Neural progenitor cell (in vitro differentiated cells): ENCODE measurements at regions not wholly inside any gene's neighbourhood (a gene's known extent, or its start where the extent isn't known, plus 50 kb on each side); places are given as distances from the start of the nearest gene placed in this dataset.

Experiments
- DNase-seq: peaks from one replicate; pipeline ENCODE4 v3.0.0-alpha.2; 2016; ENCODE audit warnings: low spot score
- H2AFZ ChIP-seq: fragments of 200-600 bp; sonication (generic); replicated peaks from 2 replicates; pipeline ENCODE4 v1.6.1; 2016; ENCODE audit warnings: antibody characterized with exemption
- H3F3A ChIP-seq: fragments of 200-600 bp; sonication (generic); 2 replicates; pipeline ENCODE4 v1.6.1; 2016; ENCODE audit warnings: antibody characterized with exemption, low read depth
- H3K27ac ChIP-seq: fragments of 200-600 bp; sonication (generic); 2 replicates; pipeline ENCODE4 v1.5.1; 2016; ENCODE audit warnings: mild to moderate bottlenecking
- H3K27me3 ChIP-seq: fragments of 200-600 bp; sonication (generic); 2 replicates; pipeline ENCODE4 v1.6.1; 2016; ENCODE audit warnings: mild to moderate bottlenecking, moderate library complexity
- H3K36me3 ChIP-seq: fragments of 200-600 bp; sonication (generic); 2 replicates; pipeline ENCODE4 v1.5.1; 2016
- H3K4me1 ChIP-seq: fragments of 200-600 bp; sonication (generic); 2 replicates; pipeline ENCODE4 v1.6.1; 2016; ENCODE audit warnings: mixed run types
- H3K4me2 ChIP-seq: fragments of 200-600 bp; sonication (generic); 2 replicates; pipeline ENCODE4 v1.6.1; 2016
- H3K4me3 ChIP-seq: fragments of 200-600 bp; sonication (generic); 2 replicates; pipeline ENCODE4 v1.5.1; 2016
- H3K79me2 ChIP-seq: fragments of 200-600 bp; sonication (generic); 2 replicates; pipeline ENCODE4 v1.6.1; 2016; ENCODE audit warnings: low read depth
- H3K9ac ChIP-seq: fragments of 200-600 bp; sonication (generic); 2 replicates; pipeline ENCODE4 v1.6.1; 2016
- H3K9me3 ChIP-seq: fragments of 200-600 bp; sonication (generic); 2 replicates; pipeline ENCODE4 v1.5.1; 2016; ENCODE audit warnings: low read depth
- H4K20me1 ChIP-seq: fragments of 200-600 bp; sonication (generic); 2 replicates; pipeline ENCODE4 v1.6.1; 2016; ENCODE audit warnings: low read depth
- H3K27ac Mint-ChIP-seq: 3 replicates; pipeline ENCODE4 v1.8.0; 2021; ENCODE audit warnings: mixed read lengths
- H3K27me3 Mint-ChIP-seq: 2 replicates; pipeline ENCODE4 v1.8.0; 2022; ENCODE audit warnings: low read depth, mild to moderate bottlenecking, inconsistent platforms, moderate library complexity, mixed read lengths; ENCODE audit not compliant: insufficient read depth
- H3K36me3 Mint-ChIP-seq: 3 replicates; pipeline ENCODE4 v1.8.0; 2021; ENCODE audit warnings: mixed read lengths
- H3K4me1 Mint-ChIP-seq: 3 replicates; pipeline ENCODE4 v1.8.0; 2021; ENCODE audit warnings: mixed read lengths
- H3K4me3 Mint-ChIP-seq: 3 replicates; pipeline ENCODE4 v1.8.0; 2021; ENCODE audit warnings: mild to moderate bottlenecking, moderate library complexity, mixed read lengths
- H3K9me3 Mint-ChIP-seq: 3 replicates; pipeline ENCODE4 v1.8.0; 2020; ENCODE audit warnings: mixed read lengths
- CTCF ChIP-seq: fragments of 200-600 bp; sonication (generic); IDR thresholded peaks from 2 replicates; pipeline ENCODE4 v1.5.1; 2017; ENCODE audit warnings: antibody characterized with exemption, mild to moderate bottlenecking
- EZH2 ChIP-seq: fragments of 200-600 bp; sonication (generic); IDR thresholded peaks from 2 replicates; pipeline ENCODE4 v1.6.1; 2017; ENCODE audit warnings: antibody characterized with exemption, mild to moderate bottlenecking, moderate library complexity
- EZH2phosphoT487 ChIP-seq: fragments of 200-600 bp; sonication (generic); IDR thresholded peaks from 2 replicates; pipeline ENCODE4 v1.6.1; 2017; ENCODE audit warnings: antibody characterized with exemption

GRCh38 chr6:145238787-145239186, 496.5 kb downstream of the EPM2A start:
- TF ChIP-seq EZH2phosphoT487, result no peak
- no peak for TF ChIP-seq CTCF
- no peak for TF ChIP-seq EZH2
- Mint-ChIP-seq H3K4me1 (peaks cover 11% of the 10 kb centered on the region), H3K9me3 (peaks cover 1% of the 10 kb centered on the region), H3K36me3 (no peaks in the 10 kb centered on the region), H3K27ac (no peak overlapping the region), H3K4me3 (no peak overlapping the region), H3K27me3 (peaks cover 2% of the 10 kb centered on the region)
- no peak overlapping the region for H3K4me3 ChIP-seq
- H3K27ac ChIP-seq, result no peak overlapping the region
- peaks cover 17% of the 10 kb centered on the region for H3K4me1 ChIP-seq
- DNase-seq, result no peak
- H3K9me3 ChIP-seq, result no peaks in the 10 kb centered on the region
- H3K4me2 ChIP-seq, result no peak overlapping the region
- H3K9ac ChIP-seq, result no peak overlapping the region
- no peaks in the 10 kb centered on the region for H4K20me1 ChIP-seq
- H2AFZ ChIP-seq, result peak overlapping the region; percentile 63
- no peaks in the 10 kb centered on the region for H3K79me2 ChIP-seq
- H3K36me3 ChIP-seq, result no peaks in the 10 kb centered on the region
- no peaks in the 10 kb centered on the region for H3K27me3 ChIP-seq
- H3F3A ChIP-seq, result peaks cover 4% of the 10 kb centered on the region

GRCh38 chr6:145241039-145241438, 494.3 kb downstream of the EPM2A start:
- Histone ChIP-seq H3F3A (no peaks in the 10 kb centered on the region), H3K36me3 (no peaks in the 10 kb centered on the region), H3K9ac (no peak overlapping the region), H3K79me2 (no peaks in the 10 kb centered on the region), H3K9me3 (no peaks in the 10 kb centered on the region), H3K4me2 (no peak overlapping the region), H4K20me1 (no peaks in the 10 kb centered on the region), H2AFZ (no peak overlapping the region), H3K4me1 (peaks cover 26% of the 10 kb centered on the region), H3K4me3 (no peak overlapping the region), H3K27ac (no peak overlapping the region), H3K27me3 (no peaks in the 10 kb centered on the region)
- H3K36me3 Mint-ChIP-seq, result no peaks in the 10 kb centered on the region
- peaks cover 2% of the 10 kb centered on the region for H3K27me3 Mint-ChIP-seq
- TF ChIP-seq EZH2, result no peak
- TF ChIP-seq CTCF, result no peak
- no peak for TF ChIP-seq EZH2phosphoT487
- no peak for DNase-seq
- H3K27ac Mint-ChIP-seq, result no peak overlapping the region
- H3K9me3 Mint-ChIP-seq, result no peaks in the 10 kb centered on the region
- peaks cover 21% of the 10 kb centered on the region for H3K4me1 Mint-ChIP-seq
- no peak overlapping the region for H3K4me3 Mint-ChIP-seq

- H3K79me2 ChIP-seq, result no peaks in the 10 kb centered on the region
- H2AFZ ChIP-seq, result no peak overlapping the region
- no peak overlapping the region for H3K27ac ChIP-seq
- Mint-ChIP-seq H3K27ac (no peak overlapping the region), H3K9me3 (no peaks in the 10 kb centered on the region), H3K27me3 (no peaks in the 10 kb centered on the region), H3K4me1 (peaks cover 23% of the 10 kb centered on the region), H3K36me3 (no peaks in the 10 kb centered on the region), H3K4me3 (no peak overlapping the region)
- H3K27me3 ChIP-seq, result no peaks in the 10 kb centered on the region
- TF ChIP-seq CTCF (no peak), EZH2phosphoT487 (no peak), EZH2 (no peak)
- H4K20me1 ChIP-seq, result no peaks in the 10 kb centered on the region
- peaks cover 26% of the 10 kb centered on the region for H3K4me1 ChIP-seq
- H3K9me3 ChIP-seq, result no peaks in the 10 kb centered on the region
- no peaks in the 10 kb centered on the region for H3F3A ChIP-seq
- H3K36me3 ChIP-seq, result no peaks in the 10 kb centered on the region
- no peak overlapping the region for H3K4me2 ChIP-seq
- DNase-seq, result no peak
- H3K4me3 ChIP-seq, result no peak overlapping the region
- H3K9ac ChIP-seq, result no peak overlapping the region
These were observed 493.6 kb downstream of the EPM2A start for GRCh38 chr6:145241721-145242120.
